Kidney epithelial cell (primary cell): ENCODE measurements at regions not wholly inside any gene's neighbourhood (a gene's known extent, or its start where the extent isn't known, plus 50 kb on each side); places are given as distances from the start of the nearest gene placed in this dataset.
A peak's percentile ranks its signal among the peaks of the same experiment; 100 is the strongest.

Experiments
- DNase-seq: peaks from one replicate; pipeline ENCODE4 v3.0.0-alpha.2; 2010; ENCODE audit warnings: low read depth
- H3K27me3 ChIP-seq: 2 replicates; pipeline ENCODE4 v1.6.0; 2011; ENCODE audit warnings: low read length; ENCODE audit not compliant: control insufficient read depth, insufficient read depth
- H3K36me3 ChIP-seq: 2 replicates; pipeline ENCODE4 v1.5.1; 2011; ENCODE audit warnings: low read length; ENCODE audit not compliant: control insufficient read depth, insufficient read depth
- H3K4me3 ChIP-seq: 2 replicates; pipeline ENCODE4 v1.5.1; 2011; ENCODE audit warnings: low read depth, mild to moderate bottlenecking, control low read depth, low read length
- TF ChIP-seq, protein P1 (sequence below): IDR thresholded peaks from 2 replicates; pipeline ENCODE4 v1.5.1; 2011; ENCODE audit warnings: mild to moderate bottlenecking, moderate library complexity, low read length, control low read depth, inconsistent platforms; ENCODE audit not compliant: insufficient read depth, poor library complexity, severe bottlenecking

DNA sequence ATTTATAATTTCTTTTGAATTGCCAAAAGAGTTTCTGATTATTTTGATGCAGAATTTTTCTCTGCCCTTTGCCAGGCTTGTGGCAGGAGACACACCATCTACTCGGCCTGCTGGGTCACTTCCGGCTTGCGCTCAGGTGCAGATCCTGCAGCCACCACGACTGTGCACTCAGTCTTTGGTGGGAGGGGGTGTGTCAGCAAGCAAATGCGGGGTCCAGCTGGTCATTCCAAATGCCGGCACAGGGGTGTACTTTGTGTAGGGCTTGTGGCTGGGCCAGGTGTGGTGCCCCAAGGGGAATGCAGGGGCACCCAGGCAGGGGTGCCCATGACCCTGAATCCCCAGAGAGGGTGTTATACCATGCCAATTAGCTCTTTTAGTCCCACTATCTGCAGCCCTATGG lies 673.0 kb downstream of the TLL1 start:
- H3K4me3 ChIP-seq: no peak overlapping the region
- no peaks in the 10 kb centered on the region for H3K36me3 ChIP-seq
- DNase-seq: no peak
- no peaks in the 10 kb centered on the region for H3K27me3 ChIP-seq
- TF ChIP-seq, protein P1, sequence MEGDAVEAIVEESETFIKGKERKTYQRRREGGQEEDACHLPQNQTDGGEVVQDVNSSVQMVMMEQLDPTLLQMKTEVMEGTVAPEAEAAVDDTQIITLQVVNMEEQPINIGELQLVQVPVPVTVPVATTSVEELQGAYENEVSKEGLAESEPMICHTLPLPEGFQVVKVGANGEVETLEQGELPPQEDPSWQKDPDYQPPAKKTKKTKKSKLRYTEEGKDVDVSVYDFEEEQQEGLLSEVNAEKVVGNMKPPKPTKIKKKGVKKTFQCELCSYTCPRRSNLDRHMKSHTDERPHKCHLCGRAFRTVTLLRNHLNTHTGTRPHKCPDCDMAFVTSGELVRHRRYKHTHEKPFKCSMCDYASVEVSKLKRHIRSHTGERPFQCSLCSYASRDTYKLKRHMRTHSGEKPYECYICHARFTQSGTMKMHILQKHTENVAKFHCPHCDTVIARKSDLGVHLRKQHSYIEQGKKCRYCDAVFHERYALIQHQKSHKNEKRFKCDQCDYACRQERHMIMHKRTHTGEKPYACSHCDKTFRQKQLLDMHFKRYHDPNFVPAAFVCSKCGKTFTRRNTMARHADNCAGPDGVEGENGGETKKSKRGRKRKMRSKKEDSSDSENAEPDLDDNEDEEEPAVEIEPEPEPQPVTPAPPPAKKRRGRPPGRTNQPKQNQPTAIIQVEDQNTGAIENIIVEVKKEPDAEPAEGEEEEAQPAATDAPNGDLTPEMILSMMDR: no peak

DNA sequence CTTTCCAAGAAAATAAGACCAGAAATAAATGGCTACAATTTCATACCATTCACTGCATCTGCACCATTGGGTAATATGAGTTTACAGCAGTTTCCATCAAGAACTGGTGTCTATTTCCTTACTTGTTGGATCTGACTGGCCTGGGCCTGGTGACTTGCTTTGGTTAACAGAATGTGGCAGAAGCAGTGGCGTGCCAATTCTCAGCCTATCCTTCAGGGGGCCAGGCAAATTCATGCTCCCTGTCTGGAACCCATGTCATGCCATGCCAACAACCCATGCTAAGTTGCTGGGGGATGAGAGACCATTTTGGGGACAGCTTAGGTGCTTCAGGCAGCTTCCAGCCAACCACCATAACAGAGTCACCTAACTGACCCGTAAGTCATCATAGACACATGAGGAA lies 656.7 kb downstream of the SPOCK3 start:
- H3K36me3 ChIP-seq: no peaks in the 10 kb centered on the region
- no peaks in the 10 kb centered on the region for H3K27me3 ChIP-seq
- H3K4me3 ChIP-seq: no peak overlapping the region
- no peak for DNase-seq
- TF ChIP-seq, protein P1: no peak

DNA sequence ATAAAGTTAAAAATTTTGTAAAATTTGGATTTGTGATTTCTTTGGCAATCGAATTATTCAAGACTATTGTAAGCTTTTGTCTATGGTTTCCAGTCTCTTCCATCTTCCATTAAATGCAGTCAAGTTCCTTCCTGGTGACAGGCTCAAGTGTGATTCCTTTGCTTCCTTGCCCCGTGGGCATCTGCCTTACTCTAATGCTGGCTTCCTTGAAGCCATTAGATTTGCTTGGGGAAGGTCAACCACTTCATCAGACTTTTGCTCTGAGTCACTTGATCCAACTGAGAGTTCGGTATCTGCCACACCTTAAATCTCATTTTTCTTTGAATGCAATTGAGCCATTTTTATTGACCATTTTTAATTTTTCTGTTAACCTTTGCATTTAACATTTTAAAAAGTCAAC lies 648.8 kb downstream of the SPOCK3 start:
- Histone ChIP-seq H3K36me3 (no peaks in the 10 kb centered on the region), H3K27me3 (no peaks in the 10 kb centered on the region), H3K4me3 (no peak overlapping the region)
- DNase-seq: no peak
- TF ChIP-seq, protein P1: no peak

DNA sequence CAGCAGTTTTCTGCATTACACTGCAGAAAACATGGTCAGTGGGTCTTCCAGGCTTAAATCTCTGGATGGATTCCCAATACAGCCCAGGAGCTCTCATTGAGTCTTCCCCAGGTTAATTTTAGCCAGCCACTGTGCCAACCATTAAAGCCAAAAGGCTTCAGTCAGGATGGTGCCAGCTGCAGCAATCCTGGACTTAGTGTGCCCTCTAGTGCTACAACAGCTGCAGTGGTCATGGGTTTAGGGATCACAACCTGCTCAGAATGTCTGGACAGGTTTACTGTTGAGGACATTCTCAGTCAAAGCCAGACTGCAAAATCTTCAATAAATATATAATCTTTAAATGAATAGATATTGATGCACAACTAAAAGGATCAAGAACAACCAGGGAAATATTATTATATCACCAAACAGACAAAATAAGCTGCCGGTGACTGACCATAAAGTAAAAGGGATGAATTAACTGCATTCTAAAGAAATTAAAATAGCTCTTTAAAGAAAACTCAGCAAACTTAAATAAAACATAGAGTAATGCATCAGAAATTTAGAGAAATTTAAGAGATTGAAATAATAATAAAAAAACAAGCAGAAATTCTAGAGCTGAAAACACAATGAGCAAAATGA lies 639.9 kb downstream of the SPOCK3 start:
- peak; percentile 10 for DNase-seq
- H3K27me3 ChIP-seq: no peaks in the 10 kb centered on the region
- TF ChIP-seq, protein P1: peak; percentile 86
- H3K4me3 ChIP-seq: no peak overlapping the region
- no peaks in the 10 kb centered on the region for H3K36me3 ChIP-seq

DNA sequence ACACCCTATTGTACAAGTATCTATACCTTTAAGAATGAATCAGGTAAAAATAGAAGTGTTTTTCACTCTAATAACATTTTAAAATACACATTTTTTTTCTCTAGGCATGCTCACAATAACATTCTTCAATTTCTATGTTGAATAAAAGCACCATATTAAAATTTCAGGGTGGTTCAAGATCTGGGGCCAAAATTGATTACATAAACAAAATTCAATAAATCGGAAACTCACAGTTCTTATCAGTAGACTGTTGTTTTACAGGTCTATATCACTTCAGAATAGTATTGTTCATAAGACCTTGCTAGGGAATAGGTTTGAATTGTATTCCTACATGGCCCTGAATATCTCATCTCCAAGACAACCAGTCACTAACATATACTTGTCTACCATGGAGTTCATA lies 634.0 kb downstream of the SPOCK3 start:
- Histone ChIP-seq H3K36me3 (no peaks in the 10 kb centered on the region), H3K27me3 (no peaks in the 10 kb centered on the region), H3K4me3 (no peak overlapping the region)
- no peak for DNase-seq
- TF ChIP-seq, protein P1: no peak

DNA sequence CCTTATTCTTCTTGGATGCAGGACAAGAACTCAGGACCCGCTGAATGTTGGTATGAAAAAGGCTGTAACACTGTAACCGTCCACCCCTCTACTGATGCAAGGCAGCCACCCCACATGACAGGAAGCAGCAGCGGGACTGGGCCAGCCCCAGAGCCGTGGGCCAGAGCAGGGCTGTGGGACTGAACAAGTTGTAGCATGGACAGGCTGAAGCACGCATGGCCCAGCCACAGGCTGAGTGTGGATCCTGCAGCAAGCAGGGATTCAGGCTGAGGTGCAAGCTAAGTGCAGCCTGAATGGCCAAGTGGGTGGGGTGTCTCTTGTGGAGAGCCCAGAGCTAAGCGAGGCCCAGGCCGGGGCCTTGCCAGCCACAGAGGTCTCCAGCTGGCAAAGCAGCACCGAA lies 632.2 kb downstream of the SPOCK3 start:
- no peaks in the 10 kb centered on the region for H3K27me3 ChIP-seq
- H3K4me3 ChIP-seq: no peak overlapping the region
- H3K36me3 ChIP-seq: no peaks in the 10 kb centered on the region
- DNase-seq: no peak
- TF ChIP-seq, protein P1: no peak
